ENCODE measurements at regions not wholly inside any gene's neighbourhood (a gene's known extent, or its start where the extent isn't known, plus 50 kb on each side); places are given as distances from the start of the nearest gene placed in this dataset.

GRCh38 chr2:107684421-107684820, 142.3 kb upstream of the RGPD4 start:
- BruUV-seq (replicated peaks), result no TSS peak
- no peaks in the 10 kb centered on the region for H3K36me3 Mint-ChIP-seq (ENCODE audit: insufficient read depth, unreplicated experiment)
- no peak for DNase-seq (ENCODE audit: unreplicated experiment)
- no peak overlapping the region for H3K4me3 Mint-ChIP-seq (ENCODE audit: unreplicated experiment)
- H3K27me3 Mint-ChIP-seq (ENCODE audit: insufficient read depth, unreplicated experiment), result no peaks in the 10 kb centered on the region
- no peak overlapping the region for H3K27ac Mint-ChIP-seq (ENCODE audit: low read depth, unreplicated experiment)
- TF ChIP-seq CTCF (IDR thresholded peaks at IDR 0.05; ENCODE audit: unreplicated experiment), result no peak
- intact Hi-C loops (cut with micrococcal nuclease), result no loop called here
- CTCF ChIA-PET, result interaction anchor here (0.9 kb wide), 1 partner anchor 821 kb away, joined by 5 read pairs; no protein-coding TSS in a partner anchor
- H3K4me1 Mint-ChIP-seq (ENCODE audit: insufficient read depth, unreplicated experiment), result no peaks in the 10 kb centered on the region
- no peaks in the 10 kb centered on the region for H3K9me3 Mint-ChIP-seq (ENCODE audit: unreplicated experiment)
- POLR2A ChIA-PET, result interaction anchor here (0.7 kb wide), 1 partner anchor 12 kb away, joined by 3 read pairs; no protein-coding TSS in a partner anchor

DNA sequence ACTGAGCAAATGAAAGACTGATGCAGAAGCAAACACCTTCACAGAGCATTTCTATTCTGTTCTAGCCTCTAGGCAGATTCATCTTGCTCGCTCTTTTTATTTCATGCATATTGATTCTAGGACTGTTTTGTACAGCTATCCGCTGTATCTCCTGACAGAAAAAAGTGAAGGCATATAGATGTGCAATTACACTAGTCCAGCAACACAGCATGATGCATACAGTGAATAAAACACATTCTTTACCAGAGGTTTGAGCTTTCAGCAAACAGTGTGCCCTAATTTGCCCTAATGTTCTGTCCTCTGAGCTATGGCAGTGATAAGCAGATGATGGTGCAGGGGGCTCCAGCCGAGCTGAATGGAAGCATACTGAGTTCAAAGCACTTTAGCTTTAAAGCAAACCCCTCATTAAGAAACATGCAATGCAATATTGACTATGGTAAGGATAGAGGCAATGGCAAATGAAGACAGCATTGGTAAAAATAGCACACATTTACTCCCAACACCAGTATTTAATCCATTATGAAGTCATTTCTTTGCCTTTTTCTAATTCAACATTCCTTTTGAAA, 141.2 kb upstream of the RGPD4 start:
- Mint-ChIP-seq H3K4me1 (ENCODE audit: insufficient read depth, unreplicated experiment) (no peaks in the 10 kb centered on the region), H3K36me3 (ENCODE audit: insufficient read depth, unreplicated experiment) (no peaks in the 10 kb centered on the region), H3K27ac (ENCODE audit: low read depth, unreplicated experiment) (no peak overlapping the region), H3K4me3 (ENCODE audit: unreplicated experiment) (no peak overlapping the region), H3K9me3 (ENCODE audit: unreplicated experiment) (no peaks in the 10 kb centered on the region), H3K27me3 (ENCODE audit: insufficient read depth, unreplicated experiment) (no peaks in the 10 kb centered on the region)
- ChIA-PET POLR2A (interaction anchor here (0.6 kb wide), 1 partner anchor 29 kb away, joined by 3 read pairs; no protein-coding TSS in a partner anchor), CTCF (interaction anchor here (0.5 to 0.9 kb wide), 2 partner anchors 210 to 822 kb away, joined by 5 read pairs; no protein-coding TSS in a partner anchor)
- intact Hi-C loops (cut with micrococcal nuclease), result no loop called here
- TF ChIP-seq CTCF (IDR thresholded peaks at IDR 0.05; ENCODE audit: unreplicated experiment), result no peak
- BruUV-seq (replicated peaks), result no TSS peak
- no peak for DNase-seq (ENCODE audit: unreplicated experiment)

DNA sequence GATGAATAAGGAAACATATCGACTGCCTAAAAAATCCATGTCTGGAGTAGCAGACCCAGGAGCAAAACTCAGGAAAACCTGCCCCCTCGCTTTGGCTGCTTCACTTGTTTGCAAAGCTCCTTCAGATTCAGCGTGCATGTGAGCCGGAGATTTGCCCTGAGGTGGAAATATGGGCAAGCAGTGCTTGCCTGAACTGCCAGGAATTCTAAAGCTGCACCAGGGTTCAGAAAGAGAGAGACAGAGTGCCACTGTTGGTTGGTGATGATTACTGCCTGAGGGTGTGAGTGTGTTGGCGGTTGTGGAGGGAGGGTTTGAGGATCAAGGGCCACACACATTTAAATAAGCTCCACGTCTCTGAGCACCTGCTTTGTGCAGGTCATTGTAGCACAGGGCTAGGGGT, 139.6 kb upstream of the RGPD4 start:
- no peak for DNase-seq (ENCODE audit: unreplicated experiment)
- ChIA-PET CTCF (no interaction called here), POLR2A (no interaction called here)
- Mint-ChIP-seq H3K36me3 (ENCODE audit: insufficient read depth, unreplicated experiment) (no peaks in the 10 kb centered on the region), H3K9me3 (ENCODE audit: unreplicated experiment) (no peaks in the 10 kb centered on the region), H3K4me1 (ENCODE audit: insufficient read depth, unreplicated experiment) (no peaks in the 10 kb centered on the region), H3K27me3 (ENCODE audit: insufficient read depth, unreplicated experiment) (no peaks in the 10 kb centered on the region), H3K4me3 (ENCODE audit: unreplicated experiment) (no peak overlapping the region), H3K27ac (ENCODE audit: low read depth, unreplicated experiment) (no peak overlapping the region)
- intact Hi-C loops (cut with micrococcal nuclease), result no loop called here
- no peak for TF ChIP-seq CTCF (IDR thresholded peaks at IDR 0.05; ENCODE audit: unreplicated experiment)
- no TSS peak for BruUV-seq (replicated peaks)

DNA sequence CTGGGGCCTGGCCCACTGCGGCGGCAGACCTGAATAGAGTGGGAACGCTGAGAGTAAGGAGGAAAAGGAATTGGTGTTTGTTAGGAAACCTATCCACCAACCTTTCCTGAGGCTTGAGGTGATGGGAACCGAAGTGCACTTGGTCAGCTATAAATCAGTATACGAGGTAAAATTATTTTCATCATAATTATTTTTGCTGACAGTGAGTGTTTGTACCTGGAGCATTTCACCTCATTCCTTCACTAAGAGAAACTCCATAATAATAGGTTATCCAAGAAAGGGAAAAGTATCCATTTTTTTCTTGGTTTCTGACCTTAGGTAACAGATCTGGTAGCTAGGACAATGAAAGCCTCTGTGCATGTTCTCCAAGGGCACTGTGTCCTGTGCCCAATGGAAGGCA, 138.6 kb upstream of the RGPD4 start:
- no peaks in the 10 kb centered on the region for H3K9me3 Mint-ChIP-seq (ENCODE audit: unreplicated experiment)
- no peak overlapping the region for H3K27ac Mint-ChIP-seq (ENCODE audit: low read depth, unreplicated experiment)
- no peak overlapping the region for H3K4me3 Mint-ChIP-seq (ENCODE audit: unreplicated experiment)
- TF ChIP-seq CTCF (IDR thresholded peaks at IDR 0.05; ENCODE audit: unreplicated experiment), result no peak
- BruUV-seq (replicated peaks), result no TSS peak
- no peaks in the 10 kb centered on the region for H3K27me3 Mint-ChIP-seq (ENCODE audit: insufficient read depth, unreplicated experiment)
- no peaks in the 10 kb centered on the region for H3K4me1 Mint-ChIP-seq (ENCODE audit: insufficient read depth, unreplicated experiment)
- POLR2A ChIA-PET, result no interaction called here
- no peak for DNase-seq (ENCODE audit: unreplicated experiment)
- no peaks in the 10 kb centered on the region for H3K36me3 Mint-ChIP-seq (ENCODE audit: insufficient read depth, unreplicated experiment)
- intact Hi-C loops (cut with micrococcal nuclease), result no loop called here
- CTCF ChIA-PET, result interaction anchor here (0.7 kb wide), 1 partner anchor 262 kb away, joined by 3 read pairs; no protein-coding TSS in a partner anchor

Measured in MCF 10A (cell line).